PFSK-1 (cell line): ENCODE measurements at regions not wholly inside any gene's neighbourhood (a gene's known extent, or its start where the extent isn't known, plus 50 kb on each side); places are given as distances from the start of the nearest gene placed in this dataset.
A peak's percentile ranks its signal among the peaks of the same experiment; 100 is the strongest.

Experiments used
- FOXP2 ChIP-seq: optimal IDR thresholded peaks from 2 replicates; pipeline ENCODE3; 2011; ENCODE audit warnings: borderline replicate concordance, control low read depth, inconsistent platforms; ENCODE audit not compliant: insufficient read depth; ENCODE audit errors: extremely low read length, extremely low read depth
- POLR2AphosphoS5 ChIP-seq: IDR thresholded peaks from 2 replicates; pipeline ENCODE4 v1.6.1; 2012; ENCODE audit warnings: low read depth, mild to moderate bottlenecking, control low read depth, low read length, moderate library complexity
- SIN3A ChIP-seq: IDR thresholded peaks from 2 replicates; pipeline ENCODE4 v1.6.1; 2012; ENCODE audit warnings: mild to moderate bottlenecking, low read length, moderate library complexity, borderline replicate concordance; ENCODE audit not compliant: insufficient read depth
- TAF1 ChIP-seq: IDR thresholded peaks from 2 replicates; pipeline ENCODE4 v1.6.1; 2012; ENCODE audit warnings: low read length, control low read depth, borderline replicate concordance; ENCODE audit not compliant: insufficient read depth
- TF ChIP-seq, protein P1 (sequence below), 2 experiments: IDR thresholded peaks; 2 replicates each; pipeline versions ENCODE4 v1.6.1 to v1.8.0; 2011 to 2012; ENCODE audit warnings: low read depth in 2 of 2, low read length in 2 of 2, control low read depth in 1 of 2, inconsistent platforms in 1 of 2, mild to moderate bottlenecking in 1 of 2, moderate library complexity in 1 of 2; ENCODE audit not compliant: insufficient read depth in 1 of 2

DNA sequence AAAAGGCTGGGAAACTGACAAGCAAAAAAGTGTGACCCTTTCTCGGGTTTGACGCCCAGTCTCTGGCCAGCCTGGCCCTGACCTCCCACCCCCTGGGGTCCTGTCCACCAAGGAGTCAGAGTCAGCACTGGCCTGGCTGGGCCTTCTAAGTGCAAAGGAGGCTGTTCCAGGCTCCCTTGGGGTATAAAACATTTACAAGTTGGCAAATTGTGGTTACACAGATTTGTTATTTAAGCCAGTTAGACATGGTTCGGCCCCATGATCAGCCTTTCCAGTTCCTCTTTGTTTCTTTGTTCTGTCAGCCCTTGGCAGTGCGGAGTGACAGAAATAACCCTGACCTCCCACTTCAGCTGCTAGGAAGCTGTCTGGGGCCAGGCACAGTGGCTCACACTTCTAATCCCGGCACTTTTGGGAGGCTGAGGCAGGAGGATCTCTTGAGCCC is 161.6 kb upstream of the RAB4A start:
- TF ChIP-seq POLR2AphosphoS5, result no peak
- TF ChIP-seq FOXP2, result no peak
- TF ChIP-seq SIN3A, result no peak
- TF ChIP-seq, protein P1, sequence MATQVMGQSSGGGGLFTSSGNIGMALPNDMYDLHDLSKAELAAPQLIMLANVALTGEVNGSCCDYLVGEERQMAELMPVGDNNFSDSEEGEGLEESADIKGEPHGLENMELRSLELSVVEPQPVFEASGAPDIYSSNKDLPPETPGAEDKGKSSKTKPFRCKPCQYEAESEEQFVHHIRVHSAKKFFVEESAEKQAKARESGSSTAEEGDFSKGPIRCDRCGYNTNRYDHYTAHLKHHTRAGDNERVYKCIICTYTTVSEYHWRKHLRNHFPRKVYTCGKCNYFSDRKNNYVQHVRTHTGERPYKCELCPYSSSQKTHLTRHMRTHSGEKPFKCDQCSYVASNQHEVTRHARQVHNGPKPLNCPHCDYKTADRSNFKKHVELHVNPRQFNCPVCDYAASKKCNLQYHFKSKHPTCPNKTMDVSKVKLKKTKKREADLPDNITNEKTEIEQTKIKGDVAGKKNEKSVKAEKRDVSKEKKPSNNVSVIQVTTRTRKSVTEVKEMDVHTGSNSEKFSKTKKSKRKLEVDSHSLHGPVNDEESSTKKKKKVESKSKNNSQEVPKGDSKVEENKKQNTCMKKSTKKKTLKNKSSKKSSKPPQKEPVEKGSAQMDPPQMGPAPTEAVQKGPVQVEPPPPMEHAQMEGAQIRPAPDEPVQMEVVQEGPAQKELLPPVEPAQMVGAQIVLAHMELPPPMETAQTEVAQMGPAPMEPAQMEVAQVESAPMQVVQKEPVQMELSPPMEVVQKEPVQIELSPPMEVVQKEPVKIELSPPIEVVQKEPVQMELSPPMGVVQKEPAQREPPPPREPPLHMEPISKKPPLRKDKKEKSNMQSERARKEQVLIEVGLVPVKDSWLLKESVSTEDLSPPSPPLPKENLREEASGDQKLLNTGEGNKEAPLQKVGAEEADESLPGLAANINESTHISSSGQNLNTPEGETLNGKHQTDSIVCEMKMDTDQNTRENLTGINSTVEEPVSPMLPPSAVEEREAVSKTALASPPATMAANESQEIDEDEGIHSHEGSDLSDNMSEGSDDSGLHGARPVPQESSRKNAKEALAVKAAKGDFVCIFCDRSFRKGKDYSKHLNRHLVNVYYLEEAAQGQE (IDR thresholded peaks at IDR 0.05; ENCODE audit: insufficient read depth in 1 of 2, low read depth in 2 of 2, low read length in 2 of 2), result no peak
- TF ChIP-seq TAF1, result no peak

DNA sequence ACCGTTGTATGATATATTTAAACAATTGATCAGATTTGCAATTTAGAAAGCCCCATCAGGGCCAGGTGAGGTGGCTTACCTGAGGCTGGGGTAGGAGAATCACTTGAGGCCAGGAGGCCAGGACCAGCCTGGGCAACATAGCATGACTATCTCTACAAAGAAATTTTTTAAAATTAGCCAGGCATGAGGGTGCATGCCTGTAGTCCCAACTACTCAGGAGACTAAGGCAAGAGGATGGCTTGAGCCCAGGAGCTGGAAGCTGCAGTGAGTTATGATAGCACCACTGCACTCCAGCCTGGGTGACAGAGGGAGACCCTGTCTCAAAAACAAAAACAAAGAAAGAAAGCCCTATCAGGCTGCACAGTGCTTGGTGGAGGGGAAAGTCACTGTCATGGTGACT is 159.9 kb upstream of the RAB4A start:
- TF ChIP-seq, protein P1 (IDR thresholded peaks at IDR 0.05; ENCODE audit: insufficient read depth in 1 of 2, low read depth in 2 of 2, low read length in 2 of 2), result no peak
- no peak for TF ChIP-seq FOXP2
- TF ChIP-seq POLR2AphosphoS5, result no peak
- no peak for TF ChIP-seq SIN3A
- TF ChIP-seq TAF1, result no peak

DNA sequence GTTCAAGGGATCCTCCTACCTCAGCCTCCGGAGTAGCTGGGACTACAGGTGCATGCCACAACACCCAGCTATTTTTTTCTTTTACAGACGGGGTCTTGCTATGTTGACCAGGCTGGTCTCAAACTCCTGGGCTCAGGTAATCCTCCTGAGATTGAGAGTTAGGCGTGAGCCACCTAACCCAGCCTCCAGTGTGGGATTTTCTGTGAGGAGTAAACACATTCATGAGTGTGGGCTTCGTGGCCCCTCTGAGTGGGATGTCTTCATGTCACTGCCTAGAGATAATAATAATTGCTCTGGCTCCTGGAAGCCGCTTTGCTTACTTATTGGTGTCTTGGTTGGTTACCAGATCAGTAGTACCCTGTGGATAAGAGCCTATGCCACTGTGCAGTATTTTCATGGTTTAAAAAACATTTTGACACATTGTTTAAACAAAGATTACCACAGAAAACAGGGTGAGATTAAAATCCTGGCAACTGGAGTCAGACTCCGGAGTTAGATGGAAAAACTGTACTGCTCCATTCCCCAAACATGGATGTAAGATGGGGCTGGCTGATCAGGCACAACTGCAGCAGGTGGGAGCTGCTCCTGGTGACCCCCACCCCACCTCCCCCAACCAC is 159.1 kb upstream of the RAB4A start:
- TF ChIP-seq TAF1, result no peak

DNA sequence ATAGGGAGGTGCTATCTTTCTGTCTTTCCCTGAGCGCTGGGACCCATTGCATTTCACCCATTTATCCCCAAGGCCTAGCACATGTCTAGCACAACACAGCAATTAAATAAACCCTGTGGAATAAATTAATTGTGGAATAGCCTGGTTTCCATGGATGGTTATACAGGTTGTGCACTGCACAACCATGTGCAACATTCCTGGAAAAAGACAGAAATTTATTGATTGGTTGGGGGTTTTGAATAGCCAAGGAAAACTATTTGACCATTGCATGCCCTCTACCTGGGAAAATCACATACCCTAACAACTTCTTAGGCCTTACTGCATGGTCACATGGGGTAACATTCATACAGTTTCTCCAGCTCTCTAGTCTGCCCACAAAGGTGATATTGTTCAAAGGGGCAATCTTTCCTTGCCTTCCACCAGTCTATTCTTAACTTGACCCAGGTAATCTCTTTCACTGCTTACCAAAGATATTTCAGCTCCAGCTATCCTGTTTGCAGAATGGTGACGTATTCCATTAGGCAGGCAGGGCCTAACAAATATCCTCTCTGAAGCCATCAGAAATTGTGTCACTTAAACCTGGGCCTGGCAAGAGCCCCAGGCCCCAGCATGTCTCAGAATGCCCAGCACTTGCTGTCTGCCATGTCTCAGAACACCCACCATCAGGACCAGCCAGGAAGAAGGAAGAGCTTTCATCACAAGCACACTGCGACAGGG is 157.9 kb upstream of the RAB4A start:
- TF ChIP-seq POLR2AphosphoS5, result no peak
- TF ChIP-seq FOXP2, result no peak
- TF ChIP-seq, protein P1 (IDR thresholded peaks at IDR 0.05; ENCODE audit: insufficient read depth in 1 of 2, low read depth in 2 of 2, low read length in 2 of 2), result no peak
- no peak for TF ChIP-seq TAF1
- no peak for TF ChIP-seq SIN3A

DNA sequence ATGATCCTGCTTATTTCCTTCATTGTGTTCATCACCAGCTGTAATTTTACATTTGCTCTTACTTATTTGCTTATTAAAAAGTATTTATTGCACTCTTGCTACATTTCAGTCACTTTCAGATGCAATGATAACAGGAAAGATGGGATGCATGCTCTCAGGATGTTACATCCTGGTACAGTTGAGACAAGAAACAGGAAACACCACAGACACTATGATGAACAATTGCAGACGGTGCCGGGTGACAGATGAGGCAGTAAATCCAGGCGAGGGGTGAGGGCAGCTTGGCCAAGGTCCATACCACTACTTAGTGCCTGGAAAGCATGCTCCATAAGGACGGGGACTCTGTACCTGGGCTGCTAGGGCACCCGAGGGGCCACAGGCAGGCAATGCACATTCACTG is 156.6 kb upstream of the RAB4A start:
- TF ChIP-seq TAF1, result no peak
- TF ChIP-seq FOXP2, result peak; percentile 49
- TF ChIP-seq, protein P1 (IDR thresholded peaks at IDR 0.05; ENCODE audit: insufficient read depth in 1 of 2, low read depth in 2 of 2, low read length in 2 of 2), result no peak
- no peak for TF ChIP-seq POLR2AphosphoS5
- no peak for TF ChIP-seq SIN3A
